ENCODE measurements at regions not wholly inside any gene's neighbourhood (a gene's known extent, or its start where the extent isn't known, plus 50 kb on each side); places are given as distances from the start of the nearest gene placed in this dataset.

- DNase-seq (ENCODE audit: low read depth) = no peak
Measured at GRCh38 chr12:13503094-13503835, 306.7 kb downstream of the EMP1 start.

GRCh38 chr12:13499008-13499407, 302.5 kb downstream of the EMP1 start:
- DNase-seq (ENCODE audit: low read depth) = no peak

GRCh38 chr12:13496111-13496510, 299.6 kb downstream of the EMP1 start:
- no peak for DNase-seq (ENCODE audit: low read depth)

GRCh38 chr12:13489246-13489645, 292.7 kb downstream of the EMP1 start:
- no peak for DNase-seq (ENCODE audit: low read depth)

- no peak for DNase-seq (ENCODE audit: low read depth)
Measured at GRCh38 chr12:13487326-13487725, 290.8 kb downstream of the EMP1 start.

- no peak for DNase-seq (ENCODE audit: low read depth)
Measured at GRCh38 chr12:13486794-13487193, 290.3 kb downstream of the EMP1 start.

GRCh38 chr12:13478650-13479181, 282.2 kb downstream of the EMP1 start:
- DNase-seq (ENCODE audit: low read depth) = no peak

GRCh38 chr12:13474381-13474780, 277.9 kb downstream of the EMP1 start:
- no peak for DNase-seq (ENCODE audit: low read depth)

GRCh38 chr12:13472690-13473089, 276.2 kb downstream of the EMP1 start:
- no peak for DNase-seq (ENCODE audit: low read depth)

GRCh38 chr12:13471471-13471870, 274.9 kb downstream of the EMP1 start:
- DNase-seq (ENCODE audit: low read depth) = no peak

GRCh38 chr12:13465635-13466034, 269.1 kb downstream of the EMP1 start:
- no peak for DNase-seq (ENCODE audit: low read depth)

GRCh38 chr12:13463189-13463588, 266.7 kb downstream of the EMP1 start:
- no peak for DNase-seq (ENCODE audit: low read depth)

- no peak for DNase-seq (ENCODE audit: low read depth)
Measured at GRCh38 chr12:13462450-13462849, 265.9 kb downstream of the EMP1 start.

GRCh38 chr12:13455778-13456144, 259.2 kb downstream of the EMP1 start:
- no peak for DNase-seq (ENCODE audit: low read depth)

- no peak for DNase-seq (ENCODE audit: low read depth)
Measured at GRCh38 chr12:13454991-13455777, 258.7 kb downstream of the EMP1 start.

GRCh38 chr12:13452955-13453570, 256.5 kb downstream of the EMP1 start:
- no peak for DNase-seq (ENCODE audit: low read depth)

- DNase-seq (ENCODE audit: low read depth) = no peak
Measured at GRCh38 chr12:13451776-13452175, 255.2 kb downstream of the EMP1 start.

GRCh38 chr12:13450231-13451080, 253.9 kb downstream of the EMP1 start:
- DNase-seq (ENCODE audit: low read depth) = no peak

- DNase-seq (ENCODE audit: low read depth) = no peak
Measured at GRCh38 chr12:13444076-13444475, 247.6 kb downstream of the EMP1 start.

- DNase-seq (ENCODE audit: low read depth) = no peak
Measured at GRCh38 chr12:13443498-13443897, 247.0 kb downstream of the EMP1 start.

- no peak for DNase-seq (ENCODE audit: low read depth)
Measured at GRCh38 chr12:13443028-13443427, 246.5 kb downstream of the EMP1 start.

- DNase-seq (ENCODE audit: low read depth) = no peak
Measured at GRCh38 chr12:13442457-13442856, 245.9 kb downstream of the EMP1 start.

All from stimulated activated CD8-positive, alpha-beta memory T cell treated with anti-CD3 and anti-CD28 coated beads, Interleukin-15, amount 100 ng/mL, for 1 hour (primary cell).